Testis (tissue), 2 donors: ENCODE measurements at regions not wholly inside any gene's neighbourhood (a gene's known extent, or its start where the extent isn't known, plus 50 kb on each side); places are given as distances from the start of the nearest gene placed in this dataset.

Experiments used
- POLR2A ChIP-seq: fragments of 450-650 bp; IDR thresholded peaks from one replicate; pipeline ENCODE4 v1.6.1; 2017; ENCODE audit warnings: antibody characterized with exemption, mild to moderate bottlenecking, moderate library complexity
- TF ChIP-seq, protein P1 (sequence below), 3 experiments: fragments of 450-650 bp in 2 of 3; fragments of 200-600 bp in 1 of 3; sonication (generic) in 1 of 3; IDR thresholded peaks; one replicate each; pipeline ENCODE4 v1.5.1; 2016 to 2019; ENCODE audit warnings: antibody characterized with exemption in 3 of 3, mild to moderate bottlenecking in 2 of 3, moderate library complexity in 1 of 3

GRCh38 chr20:12617076-12617475 is 391.7 kb upstream of the SPTLC3 start:
- no peak for TF ChIP-seq POLR2A
- TF ChIP-seq, protein P1, sequence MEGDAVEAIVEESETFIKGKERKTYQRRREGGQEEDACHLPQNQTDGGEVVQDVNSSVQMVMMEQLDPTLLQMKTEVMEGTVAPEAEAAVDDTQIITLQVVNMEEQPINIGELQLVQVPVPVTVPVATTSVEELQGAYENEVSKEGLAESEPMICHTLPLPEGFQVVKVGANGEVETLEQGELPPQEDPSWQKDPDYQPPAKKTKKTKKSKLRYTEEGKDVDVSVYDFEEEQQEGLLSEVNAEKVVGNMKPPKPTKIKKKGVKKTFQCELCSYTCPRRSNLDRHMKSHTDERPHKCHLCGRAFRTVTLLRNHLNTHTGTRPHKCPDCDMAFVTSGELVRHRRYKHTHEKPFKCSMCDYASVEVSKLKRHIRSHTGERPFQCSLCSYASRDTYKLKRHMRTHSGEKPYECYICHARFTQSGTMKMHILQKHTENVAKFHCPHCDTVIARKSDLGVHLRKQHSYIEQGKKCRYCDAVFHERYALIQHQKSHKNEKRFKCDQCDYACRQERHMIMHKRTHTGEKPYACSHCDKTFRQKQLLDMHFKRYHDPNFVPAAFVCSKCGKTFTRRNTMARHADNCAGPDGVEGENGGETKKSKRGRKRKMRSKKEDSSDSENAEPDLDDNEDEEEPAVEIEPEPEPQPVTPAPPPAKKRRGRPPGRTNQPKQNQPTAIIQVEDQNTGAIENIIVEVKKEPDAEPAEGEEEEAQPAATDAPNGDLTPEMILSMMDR (IDR thresholded peaks at IDR 0.05): no peak
